ENCODE measurements at regions not wholly inside any gene's neighbourhood (a gene's known extent, or its start where the extent isn't known, plus 50 kb on each side); places are given as distances from the start of the nearest gene placed in this dataset.

GRCh38 chr11:112877581-112877980, 83.6 kb upstream of the NCAM1 start:
- Histone ChIP-seq H3K9me3 (ENCODE audit: control insufficient read depth in 1 of 2, insufficient read depth in 1 of 2, low read depth in 1 of 2, low read length in 2 of 2) (no peaks in the 10 kb centered on the region), H2AFZ (ENCODE audit: low read depth, low read length, poor library complexity, severe bottlenecking) (no peak overlapping the region), H3K27ac (ENCODE audit: low read depth, low read length) (no peak overlapping the region), H3K9me2 (ENCODE audit: insufficient read depth) (no peaks in the 10 kb centered on the region), H3K27me3 (ENCODE audit: insufficient read depth, low read length) (peaks cover 13% of the 10 kb centered on the region; the same call in 1 of the 2 replicates), H4K20me1 (ENCODE audit: insufficient read depth) (no peaks in the 10 kb centered on the region), H3K4me1 (ENCODE audit: control insufficient read depth in 1 of 2, insufficient read depth in 2 of 2, low read length in 2 of 2) (no peaks in the 10 kb centered on the region), H3K79me2 (ENCODE audit: insufficient read depth, low read length) (no peaks in the 10 kb centered on the region), H3K4me2 (ENCODE audit: low read length) (no peak overlapping the region), H3K36me3 (ENCODE audit: control insufficient read depth in 1 of 2, insufficient read depth in 2 of 2, low read length in 2 of 2) (no peaks in the 10 kb centered on the region), H3K4me3 (replicated peaks in 1 of 2; ENCODE audit: low read depth in 1 of 2, low read length in 2 of 2) (no peak overlapping the region), H3K9ac (ENCODE audit: low read length) (no peak overlapping the region)
- intact Hi-C loops (cut with micrococcal nuclease): no loop called here
- TF ChIP-seq ZBTB33 (IDR thresholded peaks at IDR 0.05; ENCODE audit: extremely low read depth, insufficient replicate concordance, low read length) (no peak), ELF1 (IDR thresholded peaks at IDR 0.05; ENCODE audit: borderline replicate concordance, low read depth) (no peak), SP1 (IDR thresholded peaks at IDR 0.05; ENCODE audit: low read depth) (no peak), CTCF (IDR thresholded peaks at IDR 0.05 in 2 of 3, conservative IDR thresholded peaks at IDR 0.05 in 1 of 3; ENCODE audit: borderline replicate concordance in 1 of 3, insufficient read depth in 1 of 3, low read depth in 2 of 3, low read length in 2 of 3) (no peak), EGR1 (IDR thresholded peaks at IDR 0.05; ENCODE audit: low read depth) (no peak), SIN3A (IDR thresholded peaks at IDR 0.05; ENCODE audit: low read depth) (no peak), POLR2A (IDR thresholded peaks at IDR 0.05; ENCODE audit: borderline replicate concordance, extremely low read depth, insufficient read depth, insufficient read length) (no peak), TCF7L2 (IDR thresholded peaks at IDR 0.05; ENCODE audit: borderline replicate concordance, extremely low read depth, insufficient read depth, insufficient read length) (no peak), YY1 (IDR thresholded peaks at IDR 0.05; ENCODE audit: extremely low read depth, insufficient replicate concordance, low read depth, low read length) (no peak)
- ChIA-PET POLR2A (no interaction called here), RAD21 (ENCODE audit: low non-redundant PET in 1 of 2, low total read pairs in 2 of 2, uncharacterized antibody in 2 of 2, unreplicated experiment in 2 of 2) (no interaction called here), CTCF (no interaction called here)
- DNase-seq (ENCODE audit: low read depth, low spot score): no peak
- BruUV-seq (replicated peaks): no TSS peak
- no peak for ATAC-seq

Data from HCT116 (cell line).